OCI-LY1 (cell line): ENCODE measurements at regions not wholly inside any gene's neighbourhood (a gene's known extent, or its start where the extent isn't known, plus 50 kb on each side); places are given as distances from the start of the nearest gene placed in this dataset.

Experiments used
- EZH2 ChIP-seq: fragments of 200-600 bp; sonication (generic), shearing (Covaris generic); IDR thresholded peaks from 2 replicates; pipeline ENCODE4 v1.8.0; 2017; ENCODE audit warnings: borderline replicate concordance, mixed run types, mild to moderate bottlenecking, antibody characterized with exemption, low read length, moderate library complexity, mixed read lengths
- TF ChIP-seq, protein P1 (sequence below): fragments of 200-600 bp; sonication (generic), shearing (Covaris generic); IDR thresholded peaks from 2 replicates; pipeline ENCODE4 v1.5.1; 2017; ENCODE audit warnings: mild to moderate bottlenecking, antibody characterized with exemption, low read length, moderate library complexity, mixed read lengths

DNA sequence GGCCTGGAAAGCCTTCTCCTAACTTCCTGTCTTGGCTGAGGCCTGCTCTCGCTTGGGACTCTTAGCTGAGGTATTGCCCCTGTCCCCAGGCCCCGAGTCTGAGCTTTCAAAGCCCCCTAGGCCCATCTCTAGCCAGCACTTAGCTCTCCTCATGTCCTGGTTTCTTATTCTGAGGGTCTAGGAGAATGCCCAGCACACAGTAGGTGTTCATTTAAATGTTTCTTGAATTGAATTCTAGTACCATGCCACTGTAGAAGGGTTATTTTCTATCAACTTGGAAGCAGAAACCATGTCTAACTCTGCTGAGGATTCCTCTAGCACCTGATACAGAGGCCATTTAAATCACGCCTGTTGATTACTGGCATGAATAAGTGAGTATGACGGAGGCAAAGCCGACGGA lies 98.5 kb downstream of the VEGFA start:
- TF ChIP-seq EZH2: no peak
- TF ChIP-seq, protein P1, sequence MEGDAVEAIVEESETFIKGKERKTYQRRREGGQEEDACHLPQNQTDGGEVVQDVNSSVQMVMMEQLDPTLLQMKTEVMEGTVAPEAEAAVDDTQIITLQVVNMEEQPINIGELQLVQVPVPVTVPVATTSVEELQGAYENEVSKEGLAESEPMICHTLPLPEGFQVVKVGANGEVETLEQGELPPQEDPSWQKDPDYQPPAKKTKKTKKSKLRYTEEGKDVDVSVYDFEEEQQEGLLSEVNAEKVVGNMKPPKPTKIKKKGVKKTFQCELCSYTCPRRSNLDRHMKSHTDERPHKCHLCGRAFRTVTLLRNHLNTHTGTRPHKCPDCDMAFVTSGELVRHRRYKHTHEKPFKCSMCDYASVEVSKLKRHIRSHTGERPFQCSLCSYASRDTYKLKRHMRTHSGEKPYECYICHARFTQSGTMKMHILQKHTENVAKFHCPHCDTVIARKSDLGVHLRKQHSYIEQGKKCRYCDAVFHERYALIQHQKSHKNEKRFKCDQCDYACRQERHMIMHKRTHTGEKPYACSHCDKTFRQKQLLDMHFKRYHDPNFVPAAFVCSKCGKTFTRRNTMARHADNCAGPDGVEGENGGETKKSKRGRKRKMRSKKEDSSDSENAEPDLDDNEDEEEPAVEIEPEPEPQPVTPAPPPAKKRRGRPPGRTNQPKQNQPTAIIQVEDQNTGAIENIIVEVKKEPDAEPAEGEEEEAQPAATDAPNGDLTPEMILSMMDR: no peak
